GM21390 (cell line): ENCODE measurements at regions not wholly inside any gene's neighbourhood (a gene's known extent, or its start where the extent isn't known, plus 50 kb on each side); places are given as distances from the start of the nearest gene placed in this dataset.
"Not testable (repeated sequence)": the region's sequence is repeated elsewhere in the genome, so short reads cannot be mapped to it uniquely, and the experiment has no call there.

Experiments used
- ATAC-seq: cut with Tn5 transposase; IDR thresholded peaks from one replicate; pipeline ENCODE4 v1.9.1; 2021; ENCODE audit not compliant: unreplicated experiment

- ATAC-seq, result no peak
Observed at GRCh38 chr5:113652161-113652560, 138.7 kb downstream of the YTHDC2 start.

GRCh38 chr5:113654828-113655227 lies 141.3 kb downstream of the YTHDC2 start:
- no peak for ATAC-seq

DNA sequence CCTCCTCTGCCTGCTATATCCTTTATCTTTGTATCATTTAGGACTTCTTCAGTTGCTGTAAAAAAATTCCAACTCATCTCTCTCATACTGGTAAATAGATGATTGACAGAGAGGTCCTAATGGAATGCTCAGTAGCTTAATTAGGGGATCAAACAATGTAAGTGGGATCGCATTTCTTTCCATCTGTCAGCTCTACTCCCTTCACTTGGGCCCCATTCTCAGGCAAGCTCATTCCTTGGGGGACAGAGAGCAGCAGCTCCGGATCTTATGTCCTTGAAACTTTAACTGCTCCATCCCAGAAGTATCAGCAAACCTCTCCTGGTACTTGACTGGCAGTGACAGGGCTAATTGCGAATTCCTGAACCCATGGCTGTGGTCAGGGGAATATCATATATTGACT lies 146.7 kb downstream of the YTHDC2 start:
- no peak for ATAC-seq

- no peak for ATAC-seq
Observed at GRCh38 chr5:113660706-113661250, 147.3 kb downstream of the YTHDC2 start.

- no peak for ATAC-seq
Observed at GRCh38 chr5:113663879-113664541, 150.5 kb downstream of the YTHDC2 start.

- ATAC-seq, result no peak
Observed at GRCh38 chr5:113673041-113673440, 159.5 kb downstream of the YTHDC2 start.

- no peak for ATAC-seq
Observed at GRCh38 chr5:113675166-113675565, 161.7 kb downstream of the YTHDC2 start.

- ATAC-seq, result no peak
Observed at GRCh38 chr5:113678202-113678601, 164.7 kb downstream of the YTHDC2 start.

- ATAC-seq, result no peak
Observed at GRCh38 chr5:113678924-113679575, 165.6 kb downstream of the YTHDC2 start.

- no peak for ATAC-seq
Observed at GRCh38 chr5:113680534-113680933, 167.0 kb downstream of the YTHDC2 start.

DNA sequence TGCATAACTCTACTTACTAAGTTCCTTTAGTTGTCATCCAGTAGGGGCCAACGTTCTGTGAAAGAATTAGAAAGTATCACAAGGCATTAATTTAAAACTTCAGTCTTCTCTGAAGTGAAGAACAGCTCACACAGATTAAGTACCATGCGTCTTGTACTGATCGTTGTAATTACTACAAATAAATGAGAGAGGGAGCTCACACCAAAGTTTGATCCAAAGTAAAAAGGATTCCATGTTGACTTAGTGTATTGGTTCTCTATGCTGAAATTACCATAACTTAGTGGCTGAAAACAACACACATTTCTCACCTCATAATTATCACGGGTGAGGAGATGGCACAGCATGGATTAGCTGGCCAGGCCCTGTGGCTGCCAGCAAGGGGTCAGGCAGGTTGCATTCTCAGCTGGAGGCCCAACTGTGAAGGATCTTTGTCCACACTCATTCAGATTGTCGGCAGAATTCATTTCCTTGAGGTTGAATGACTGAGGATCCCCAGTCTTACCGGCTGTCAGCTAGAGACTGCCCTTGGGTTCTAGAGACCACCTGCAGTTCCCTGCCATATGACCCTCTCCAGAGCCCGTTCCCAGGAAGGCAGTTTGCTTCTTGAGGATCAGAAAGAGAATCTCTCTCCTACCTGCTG lies 169.1 kb downstream of the YTHDC2 start:
- no peak for ATAC-seq

GRCh38 chr5:113683211-113683610 lies 169.7 kb downstream of the YTHDC2 start:
- ATAC-seq, result no peak

DNA sequence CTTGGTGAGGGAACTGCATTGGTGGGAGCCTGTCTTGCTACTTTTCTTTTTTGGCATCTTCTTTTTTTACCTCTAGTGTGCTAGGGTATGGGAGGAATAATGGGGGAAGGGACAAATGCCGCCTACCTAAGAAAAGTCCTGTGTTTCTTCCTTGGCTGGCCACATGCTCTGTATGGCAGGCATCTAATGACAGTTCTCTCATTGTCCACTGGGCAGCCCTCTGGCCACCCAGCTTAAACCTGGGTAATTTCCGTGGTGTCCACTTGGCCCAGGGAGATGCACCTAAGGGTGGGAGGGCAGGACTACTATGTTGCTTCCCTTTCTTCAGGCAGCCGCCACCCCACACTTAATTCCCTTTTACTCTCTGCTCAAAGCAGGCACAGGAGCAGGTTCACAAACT lies 173.1 kb downstream of the YTHDC2 start:
- no peak for ATAC-seq

DNA sequence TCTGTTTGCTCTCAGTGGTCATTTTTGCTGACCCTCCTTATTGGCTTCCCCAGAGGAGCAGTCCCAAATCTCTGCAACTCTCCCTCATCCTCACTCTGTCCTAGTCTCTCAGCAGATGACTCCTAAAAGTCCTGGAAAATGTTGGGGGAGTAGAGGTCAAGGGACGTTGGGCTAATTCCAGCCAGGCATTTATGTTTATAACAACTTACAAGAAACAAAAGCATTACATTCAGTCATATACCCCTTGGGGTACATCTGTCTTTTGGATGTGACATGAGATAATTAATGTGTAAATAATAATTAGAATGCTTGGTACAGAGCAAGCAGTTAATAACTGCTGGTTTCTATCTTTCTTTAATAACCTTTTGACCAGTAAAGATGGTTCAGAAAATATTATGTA lies 176.2 kb downstream of the YTHDC2 start:
- no peak for ATAC-seq

- ATAC-seq, result no peak
Observed at GRCh38 chr5:113692466-113692865, 179.0 kb downstream of the YTHDC2 start.

- no peak for ATAC-seq
Observed at GRCh38 chr5:113692891-113693457, 179.5 kb downstream of the YTHDC2 start.

- no peak for ATAC-seq
Observed at GRCh38 chr5:113693701-113694100, 180.2 kb downstream of the YTHDC2 start.

- no peak for ATAC-seq
Observed at GRCh38 chr5:113694576-113694975, 181.1 kb downstream of the YTHDC2 start.

- ATAC-seq, result no peak
Observed at GRCh38 chr5:113703266-113703665, 189.8 kb downstream of the YTHDC2 start.

- no peak for ATAC-seq
Observed at GRCh38 chr5:113705657-113706056, 192.2 kb downstream of the YTHDC2 start.

- ATAC-seq, result no peak
Observed at GRCh38 chr5:113713051-113713450, 199.6 kb downstream of the YTHDC2 start.

DNA sequence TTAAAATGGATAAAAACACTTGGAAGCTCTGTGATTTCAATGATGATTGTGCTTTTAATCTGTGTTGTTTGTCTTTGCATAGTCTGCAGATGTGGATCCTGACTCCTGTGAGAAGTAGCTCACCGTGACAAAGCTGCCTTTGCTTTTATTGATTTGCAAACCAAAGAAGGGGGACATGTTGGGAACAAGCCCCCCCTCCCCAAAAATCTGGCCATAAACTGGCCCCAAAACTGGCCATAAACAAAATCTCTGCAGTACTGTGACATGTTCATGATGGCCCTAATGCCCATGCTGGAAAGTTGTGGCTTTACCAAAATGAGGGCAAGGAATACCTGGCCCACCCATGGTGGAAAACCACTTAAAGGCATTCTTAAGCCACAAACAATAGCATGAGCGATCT lies 202.4 kb downstream of the YTHDC2 start:
- ATAC-seq, result not testable (repeated sequence)
